ENCODE measurements at regions not wholly inside any gene's neighbourhood (a gene's known extent, or its start where the extent isn't known, plus 50 kb on each side); places are given as distances from the start of the nearest gene placed in this dataset.

DNA sequence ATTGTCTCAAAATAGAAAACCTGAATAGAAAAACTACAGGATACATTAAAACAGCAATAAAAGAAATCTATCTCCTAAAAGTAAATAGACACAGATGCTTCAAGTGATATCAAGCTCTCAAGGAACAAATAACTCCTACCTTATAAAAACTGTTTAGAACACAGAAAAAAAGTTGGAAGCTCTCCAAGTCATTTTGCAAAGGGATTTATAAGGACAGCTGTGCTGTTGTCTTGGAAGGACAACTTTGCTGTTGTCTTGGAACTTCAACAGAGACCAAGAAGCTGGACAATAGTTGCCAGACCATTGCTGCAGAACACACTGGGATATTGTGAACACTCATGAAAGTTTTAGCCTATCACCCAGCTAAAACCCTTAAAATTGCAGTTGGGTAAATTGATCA, 780.7 kb downstream of the FLRT2 start:
- no TSS peak for BruUV-seq (replicated peaks)
- intact Hi-C loops (cut with micrococcal nuclease; ENCODE audit: unreplicated experiment) (no loop called here), in situ Hi-C loops (cut with HindIII; ENCODE audit: low pct_unique_long_range_greater_than_20kb, low sequenced_read_pairs) (no loop called here)

DNA sequence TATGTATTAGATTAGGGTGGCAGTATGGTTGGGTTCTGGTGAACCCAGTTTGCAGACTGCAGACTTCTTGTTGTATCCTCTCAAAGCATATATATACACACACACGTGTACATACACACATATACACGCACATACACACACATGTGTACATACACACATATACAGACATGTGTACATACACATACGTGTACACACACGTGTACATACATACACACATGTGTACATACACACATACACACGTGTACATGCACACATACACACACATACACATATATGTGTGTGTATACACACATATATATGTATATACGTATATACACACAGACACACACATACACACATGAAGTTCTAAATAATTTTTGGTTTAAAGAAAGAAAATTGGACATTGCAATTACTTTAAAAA, 780.2 kb downstream of the FLRT2 start:
- ATAC-seq (no peak), DNase-seq (ENCODE audit: low read depth, low spot score) (no peak)
- Histone ChIP-seq H3K4me1 (ENCODE audit: control insufficient read depth, insufficient read depth, low read length) (no peaks in the 10 kb centered on the region), H3K27ac (ENCODE audit: low read length) (no peak overlapping the region), H3K36me3 (ENCODE audit: control insufficient read depth, insufficient read depth, low read length) (no peaks in the 10 kb centered on the region), H3K9me3 (ENCODE audit: control insufficient read depth, insufficient read depth, low read depth, low read length) (no peaks in the 10 kb centered on the region), H3K27me3 (ENCODE audit: control insufficient read depth, insufficient read depth, low read length) (no peaks in the 10 kb centered on the region), H3K4me3 (ENCODE audit: low read depth in 2 of 2, low read length in 2 of 2) (no peak overlapping the region)
- CTCF ChIA-PET: no interaction called here
- BruUV-seq (replicated peaks): no TSS peak
- intact Hi-C loops (cut with micrococcal nuclease; ENCODE audit: unreplicated experiment): no loop called here
- TF ChIP-seq SIN3A (IDR thresholded peaks at IDR 0.05; ENCODE audit: borderline replicate concordance, insufficient read depth, low read depth, low read length) (no peak), TCF7L2 (IDR thresholded peaks at IDR 0.05; ENCODE audit: low read depth, low read length) (no peak), POLR2AphosphoS5 (IDR thresholded peaks at IDR 0.05; ENCODE audit: low read depth, low read length) (no peak)
- TF ChIP-seq, protein P1, sequence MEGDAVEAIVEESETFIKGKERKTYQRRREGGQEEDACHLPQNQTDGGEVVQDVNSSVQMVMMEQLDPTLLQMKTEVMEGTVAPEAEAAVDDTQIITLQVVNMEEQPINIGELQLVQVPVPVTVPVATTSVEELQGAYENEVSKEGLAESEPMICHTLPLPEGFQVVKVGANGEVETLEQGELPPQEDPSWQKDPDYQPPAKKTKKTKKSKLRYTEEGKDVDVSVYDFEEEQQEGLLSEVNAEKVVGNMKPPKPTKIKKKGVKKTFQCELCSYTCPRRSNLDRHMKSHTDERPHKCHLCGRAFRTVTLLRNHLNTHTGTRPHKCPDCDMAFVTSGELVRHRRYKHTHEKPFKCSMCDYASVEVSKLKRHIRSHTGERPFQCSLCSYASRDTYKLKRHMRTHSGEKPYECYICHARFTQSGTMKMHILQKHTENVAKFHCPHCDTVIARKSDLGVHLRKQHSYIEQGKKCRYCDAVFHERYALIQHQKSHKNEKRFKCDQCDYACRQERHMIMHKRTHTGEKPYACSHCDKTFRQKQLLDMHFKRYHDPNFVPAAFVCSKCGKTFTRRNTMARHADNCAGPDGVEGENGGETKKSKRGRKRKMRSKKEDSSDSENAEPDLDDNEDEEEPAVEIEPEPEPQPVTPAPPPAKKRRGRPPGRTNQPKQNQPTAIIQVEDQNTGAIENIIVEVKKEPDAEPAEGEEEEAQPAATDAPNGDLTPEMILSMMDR (IDR thresholded peaks at IDR 0.05): no peak
- TF ChIP-seq, protein P2, sequence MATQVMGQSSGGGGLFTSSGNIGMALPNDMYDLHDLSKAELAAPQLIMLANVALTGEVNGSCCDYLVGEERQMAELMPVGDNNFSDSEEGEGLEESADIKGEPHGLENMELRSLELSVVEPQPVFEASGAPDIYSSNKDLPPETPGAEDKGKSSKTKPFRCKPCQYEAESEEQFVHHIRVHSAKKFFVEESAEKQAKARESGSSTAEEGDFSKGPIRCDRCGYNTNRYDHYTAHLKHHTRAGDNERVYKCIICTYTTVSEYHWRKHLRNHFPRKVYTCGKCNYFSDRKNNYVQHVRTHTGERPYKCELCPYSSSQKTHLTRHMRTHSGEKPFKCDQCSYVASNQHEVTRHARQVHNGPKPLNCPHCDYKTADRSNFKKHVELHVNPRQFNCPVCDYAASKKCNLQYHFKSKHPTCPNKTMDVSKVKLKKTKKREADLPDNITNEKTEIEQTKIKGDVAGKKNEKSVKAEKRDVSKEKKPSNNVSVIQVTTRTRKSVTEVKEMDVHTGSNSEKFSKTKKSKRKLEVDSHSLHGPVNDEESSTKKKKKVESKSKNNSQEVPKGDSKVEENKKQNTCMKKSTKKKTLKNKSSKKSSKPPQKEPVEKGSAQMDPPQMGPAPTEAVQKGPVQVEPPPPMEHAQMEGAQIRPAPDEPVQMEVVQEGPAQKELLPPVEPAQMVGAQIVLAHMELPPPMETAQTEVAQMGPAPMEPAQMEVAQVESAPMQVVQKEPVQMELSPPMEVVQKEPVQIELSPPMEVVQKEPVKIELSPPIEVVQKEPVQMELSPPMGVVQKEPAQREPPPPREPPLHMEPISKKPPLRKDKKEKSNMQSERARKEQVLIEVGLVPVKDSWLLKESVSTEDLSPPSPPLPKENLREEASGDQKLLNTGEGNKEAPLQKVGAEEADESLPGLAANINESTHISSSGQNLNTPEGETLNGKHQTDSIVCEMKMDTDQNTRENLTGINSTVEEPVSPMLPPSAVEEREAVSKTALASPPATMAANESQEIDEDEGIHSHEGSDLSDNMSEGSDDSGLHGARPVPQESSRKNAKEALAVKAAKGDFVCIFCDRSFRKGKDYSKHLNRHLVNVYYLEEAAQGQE (IDR thresholded peaks at IDR 0.05; ENCODE audit: insufficient read depth in 1 of 2, low read depth in 2 of 2, low read length in 1 of 2): no peak
- POLR2A ChIA-PET: no interaction called here
- in situ Hi-C loops (cut with HindIII; ENCODE audit: low pct_unique_long_range_greater_than_20kb, low sequenced_read_pairs): no loop called here

More for the DNA sequence above, 780.7 kb downstream of the FLRT2 start:
- Histone ChIP-seq H3K27ac (ENCODE audit: low read length) (no peak overlapping the region), H3K4me1 (ENCODE audit: control insufficient read depth, insufficient read depth, low read length) (no peaks in the 10 kb centered on the region), H3K27me3 (ENCODE audit: control insufficient read depth, insufficient read depth, low read length) (no peaks in the 10 kb centered on the region), H3K9me3 (ENCODE audit: control insufficient read depth, insufficient read depth, low read depth, low read length) (no peaks in the 10 kb centered on the region), H3K36me3 (ENCODE audit: control insufficient read depth, insufficient read depth, low read length) (no peaks in the 10 kb centered on the region), H3K4me3 (ENCODE audit: low read depth in 2 of 2, low read length in 2 of 2) (no peak overlapping the region)
- TF ChIP-seq, protein P2 (IDR thresholded peaks at IDR 0.05; ENCODE audit: insufficient read depth in 1 of 2, low read depth in 2 of 2, low read length in 1 of 2): no peak
- no peak for TF ChIP-seq POLR2AphosphoS5 (IDR thresholded peaks at IDR 0.05; ENCODE audit: low read depth, low read length)
- TF ChIP-seq SIN3A (IDR thresholded peaks at IDR 0.05; ENCODE audit: borderline replicate concordance, insufficient read depth, low read depth, low read length): no peak
- TF ChIP-seq TCF7L2 (IDR thresholded peaks at IDR 0.05; ENCODE audit: low read depth, low read length): no peak
- TF ChIP-seq, protein P1 (IDR thresholded peaks at IDR 0.05): no peak
- ChIA-PET POLR2A (no interaction called here), CTCF (no interaction called here)
- ATAC-seq (no peak), DNase-seq (ENCODE audit: low read depth, low spot score) (no peak)

Data from Panc1 (cell line).